Caco-2 (cell line): ENCODE measurements at regions not wholly inside any gene's neighbourhood (a gene's known extent, or its start where the extent isn't known, plus 50 kb on each side); places are given as distances from the start of the nearest gene placed in this dataset.
"Not testable (repeated sequence)": the region's sequence is repeated elsewhere in the genome, so short reads cannot be mapped to it uniquely, and the experiment has no call there.

Experiments used
- BruUV-seq: library from RNA; stranded (reverse); fragments of 400-500 nt; replicated peaks from 2 replicates; lab custom pipeline; 2021; lab: Mats Ljungman, UMichigan
- CTCF ChIA-PET: fragments of 300-600 bp; sonication (Branson Sonifier 250); formaldehyde crosslinking; loops from one replicate; lab custom pipeline; 2022; ENCODE audit warnings: antibody characterized with exemption; lab: Charles Lee
- POLR2A ChIA-PET: fragments of 300-600 bp; sonication (Branson Sonifier 250); formaldehyde crosslinking; loops from one replicate; lab custom pipeline; 2022; ENCODE audit warnings: antibody characterized with exemption; lab: Charles Lee
- DNase-seq, 2 experiments: peaks; one replicate each; pipeline versions ENCODE4 v3.0.0 to v3.0.0-alpha.2; 2020 to 2022
- H3K27me3 ChIP-seq: replicated peaks from 2 replicates; pipeline ENCODE4 v1.6.0; 2011; ENCODE audit warnings: low read length; ENCODE audit not compliant: control insufficient read depth, insufficient read depth
- H3K36me3 ChIP-seq: 2 replicates; pipeline ENCODE4 v1.5.1; 2011; ENCODE audit warnings: low read length; ENCODE audit not compliant: control insufficient read depth, insufficient read depth
- H3K4me1 ChIP-seq: fragments of 250-450 bp; sonication (Bioruptor Pico); 2 replicates; pipeline ENCODE4 v1.5.1; 2020; ENCODE audit warnings: mild to moderate bottlenecking
- H3K4me3 ChIP-seq: 2 replicates; pipeline ENCODE4 v1.5.1; 2011; ENCODE audit warnings: low read depth, mild to moderate bottlenecking, control low read depth, low read length
- H3K9me3 ChIP-seq: fragments of 250-450 bp; sonication (Bioruptor Pico); 2 replicates; pipeline ENCODE4 v1.5.1; 2020; ENCODE audit warnings: mild to moderate bottlenecking, moderate library complexity
- H3K27ac Mint-ChIP-seq: one replicate; pipeline ENCODE4 v1.8.0; 2022; ENCODE audit warnings: mixed read lengths; ENCODE audit not compliant: unreplicated experiment
- H3K27me3 Mint-ChIP-seq: one replicate; pipeline ENCODE4 v1.8.0; 2022; ENCODE audit warnings: mixed read lengths; ENCODE audit not compliant: insufficient read depth, unreplicated experiment
- H3K36me3 Mint-ChIP-seq: one replicate; pipeline ENCODE4 v1.8.0; 2022; ENCODE audit warnings: mild to moderate bottlenecking, mixed read lengths; ENCODE audit not compliant: insufficient read depth, unreplicated experiment
- H3K4me1 Mint-ChIP-seq: one replicate; pipeline ENCODE4 v1.8.0; 2022; ENCODE audit warnings: low read depth, mixed read lengths; ENCODE audit not compliant: unreplicated experiment
- H3K4me3 Mint-ChIP-seq: one replicate; pipeline ENCODE4 v1.8.0; 2022; ENCODE audit warnings: mild to moderate bottlenecking, moderate library complexity, mixed read lengths; ENCODE audit not compliant: unreplicated experiment
- H3K9me3 Mint-ChIP-seq: one replicate; pipeline ENCODE4 v1.8.0; 2022; ENCODE audit warnings: mixed read lengths; ENCODE audit not compliant: unreplicated experiment
- intact Hi-C: fragments of 100-400 bp; cut with micrococcal nuclease; formaldehyde crosslinking; loops from one replicate; pipeline ENCODE4 v1.10.0; 2022; ENCODE audit not compliant: unreplicated experiment
- TF ChIP-seq, protein P1 (sequence below), 2 experiments: fragments of 200-600 bp in 1 of 2; IDR thresholded peaks; 1 replicate in 1 of 2; 2 replicates in 1 of 2; pipeline versions ENCODE4 v1.5.1 to v1.8.0; 2011 to 2022; ENCODE audit warnings: antibody characterized with exemption in 1 of 2, control low read depth in 1 of 2, inconsistent platforms in 1 of 2, low read depth in 1 of 2, low read length in 1 of 2, mild to moderate bottlenecking in 1 of 2, moderate library complexity in 1 of 2; ENCODE audit not compliant: insufficient read depth in 1 of 2, severe bottlenecking in 1 of 2, unreplicated experiment in 1 of 2

- CTCF ChIA-PET = interaction anchor here (0.6 kb wide), 1 partner anchor 486 kb away, joined by 3 read pairs; no protein-coding TSS in a partner anchor
These were observed 215.4 kb downstream of the UTP18 start for GRCh38 chr17:51475730-51476129.

DNA sequence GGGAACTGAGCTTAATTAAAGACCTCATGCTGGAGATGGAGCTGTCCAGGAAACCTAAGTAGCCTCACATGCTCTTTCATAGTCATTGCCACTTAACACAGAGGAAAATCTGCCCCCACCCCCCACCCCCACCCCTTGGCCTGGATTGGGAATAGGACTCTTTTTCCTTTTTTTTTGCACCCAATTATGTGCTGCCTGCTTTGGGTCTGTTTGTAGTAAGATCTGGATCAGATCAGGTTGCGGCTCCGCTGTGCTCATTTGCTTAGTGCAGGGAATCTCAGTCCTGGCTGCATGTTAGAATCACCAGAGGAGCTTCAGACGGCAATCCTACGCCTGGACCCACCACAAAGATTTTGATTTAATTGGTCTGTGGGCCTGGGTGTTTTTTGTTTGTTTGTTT is 219.0 kb downstream of the UTP18 start:
- Histone ChIP-seq H3K4me1 (no peaks in the 10 kb centered on the region), H3K36me3 (no peaks in the 10 kb centered on the region), H3K27me3 (peaks cover 2% of the 10 kb centered on the region; the same call in 1 of the 2 replicates), H3K9me3 (no peaks in the 10 kb centered on the region), H3K4me3 (no peak overlapping the region)
- Mint-ChIP-seq H3K4me3 (no peak overlapping the region), H3K27me3 (peaks cover 16% of the 10 kb centered on the region), H3K27ac (no peak overlapping the region), H3K4me1 (no peaks in the 10 kb centered on the region), H3K36me3 (no peaks in the 10 kb centered on the region), H3K9me3 (peaks cover 13% of the 10 kb centered on the region)
- CTCF ChIA-PET = no interaction called here
- POLR2A ChIA-PET = no interaction called here
- DNase-seq = no peak
- intact Hi-C loops = no loop called here
- BruUV-seq = no TSS peak
- TF ChIP-seq, protein P1, sequence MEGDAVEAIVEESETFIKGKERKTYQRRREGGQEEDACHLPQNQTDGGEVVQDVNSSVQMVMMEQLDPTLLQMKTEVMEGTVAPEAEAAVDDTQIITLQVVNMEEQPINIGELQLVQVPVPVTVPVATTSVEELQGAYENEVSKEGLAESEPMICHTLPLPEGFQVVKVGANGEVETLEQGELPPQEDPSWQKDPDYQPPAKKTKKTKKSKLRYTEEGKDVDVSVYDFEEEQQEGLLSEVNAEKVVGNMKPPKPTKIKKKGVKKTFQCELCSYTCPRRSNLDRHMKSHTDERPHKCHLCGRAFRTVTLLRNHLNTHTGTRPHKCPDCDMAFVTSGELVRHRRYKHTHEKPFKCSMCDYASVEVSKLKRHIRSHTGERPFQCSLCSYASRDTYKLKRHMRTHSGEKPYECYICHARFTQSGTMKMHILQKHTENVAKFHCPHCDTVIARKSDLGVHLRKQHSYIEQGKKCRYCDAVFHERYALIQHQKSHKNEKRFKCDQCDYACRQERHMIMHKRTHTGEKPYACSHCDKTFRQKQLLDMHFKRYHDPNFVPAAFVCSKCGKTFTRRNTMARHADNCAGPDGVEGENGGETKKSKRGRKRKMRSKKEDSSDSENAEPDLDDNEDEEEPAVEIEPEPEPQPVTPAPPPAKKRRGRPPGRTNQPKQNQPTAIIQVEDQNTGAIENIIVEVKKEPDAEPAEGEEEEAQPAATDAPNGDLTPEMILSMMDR (IDR thresholded peaks at IDR 0.05; ENCODE audit: insufficient read depth in 1 of 2, low read depth in 1 of 2, low read length in 1 of 2, severe bottlenecking in 1 of 2, unreplicated experiment in 1 of 2) = no peak

More at GRCh38 chr17:51475730-51476129, 215.4 kb downstream of the UTP18 start:
- Mint-ChIP-seq H3K4me1 (no peaks in the 10 kb centered on the region), H3K27me3 (peaks cover 14% of the 10 kb centered on the region), H3K27ac (no peak overlapping the region), H3K4me3 (no peak overlapping the region), H3K9me3 (peaks cover 4% of the 10 kb centered on the region), H3K36me3 (no peaks in the 10 kb centered on the region)
- H3K4me1 ChIP-seq = no peaks in the 10 kb centered on the region
- peaks cover 2% of the 10 kb centered on the region; the same call in 1 of the 2 replicates for H3K27me3 ChIP-seq
- POLR2A ChIA-PET = interaction anchor here (0.7 kb wide), 1 partner anchor 14 kb away, joined by 3 read pairs; no protein-coding TSS in a partner anchor
- H3K36me3 ChIP-seq = no peaks in the 10 kb centered on the region
- H3K9me3 ChIP-seq = no peaks in the 10 kb centered on the region
- BruUV-seq = no TSS peak
- intact Hi-C loops = no loop called here
- TF ChIP-seq, protein P1 (IDR thresholded peaks at IDR 0.05; ENCODE audit: insufficient read depth in 1 of 2, low read depth in 1 of 2, low read length in 1 of 2, severe bottlenecking in 1 of 2, unreplicated experiment in 1 of 2) = no peak
- no peak overlapping the region for H3K4me3 ChIP-seq
- no peak for DNase-seq

DNA sequence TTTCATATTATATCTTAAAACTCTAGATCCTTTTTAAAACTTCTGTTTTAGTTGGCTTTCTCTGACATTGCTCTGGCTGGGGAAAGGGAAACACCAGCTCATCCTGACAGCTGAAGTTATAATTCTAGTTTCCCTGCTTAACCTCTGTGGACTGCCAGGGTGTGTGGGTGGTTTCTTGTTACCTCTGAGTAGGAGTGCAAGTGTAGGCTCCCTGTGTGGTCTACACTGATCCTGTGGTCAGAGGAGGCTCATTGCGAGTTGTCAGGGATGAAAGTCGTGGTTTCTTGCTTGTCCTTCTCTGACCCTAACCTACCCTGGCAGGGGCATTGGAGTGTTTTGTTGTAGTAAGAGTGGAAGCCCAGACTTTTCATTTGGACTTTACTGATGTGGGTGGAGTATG is 221.0 kb downstream of the UTP18 start:
- Histone ChIP-seq H3K9me3 (no peaks in the 10 kb centered on the region), H3K4me3 (no peak overlapping the region), H3K36me3 (no peaks in the 10 kb centered on the region), H3K27me3 (no peaks in the 10 kb centered on the region), H3K4me1 (no peaks in the 10 kb centered on the region)
- intact Hi-C loops = no loop called here
- no peak overlapping the region for H3K27ac Mint-ChIP-seq
- no peak overlapping the region for H3K4me3 Mint-ChIP-seq
- no peak for DNase-seq
- no peaks in the 10 kb centered on the region for H3K36me3 Mint-ChIP-seq
- H3K9me3 Mint-ChIP-seq = peaks cover 13% of the 10 kb centered on the region
- no TSS peak for BruUV-seq
- TF ChIP-seq, protein P1 (IDR thresholded peaks at IDR 0.05; ENCODE audit: insufficient read depth in 1 of 2, low read depth in 1 of 2, low read length in 1 of 2, severe bottlenecking in 1 of 2, unreplicated experiment in 1 of 2) = no peak
- CTCF ChIA-PET = no interaction called here
- H3K27me3 Mint-ChIP-seq = peaks cover 9% of the 10 kb centered on the region
- POLR2A ChIA-PET = no interaction called here
- H3K4me1 Mint-ChIP-seq = no peaks in the 10 kb centered on the region

- BruUV-seq, H3K27me3 Mint-ChIP-seq, CTCF ChIA-PET, H3K4me1 ChIP-seq, H3K27me3 ChIP-seq, H3K4me1 Mint-ChIP-seq, H3K9me3 ChIP-seq, H3K4me3 ChIP-seq, POLR2A ChIA-PET, H3K36me3 ChIP-seq, intact Hi-C loops, H3K4me3 Mint-ChIP-seq, H3K36me3 Mint-ChIP-seq, H3K27ac Mint-ChIP-seq, DNase-seq: not testable (repeated sequence)
- peaks cover 13% of the 10 kb centered on the region for H3K9me3 Mint-ChIP-seq
These were observed 221.9 kb downstream of the UTP18 start for GRCh38 chr17:51482248-51482647.
